AG04449 (cell line): ENCODE measurements at regions not wholly inside any gene's neighbourhood (a gene's known extent, or its start where the extent isn't known, plus 50 kb on each side); places are given as distances from the start of the nearest gene placed in this dataset.

Experiments used
- CTCF ChIA-PET: fragments of 350-600 bp; formaldehyde crosslinking; extraction: SDS; loops from one replicate; lab custom pipeline; 2021; ENCODE audit warnings: antibody characterized with exemption; lab: Yijun Ruan, JAX
- POLR2A ChIA-PET: fragments of 400-600, 350-600 bp; formaldehyde crosslinking; extraction: SDS; loops from one replicate; lab custom pipeline; 2020; ENCODE audit warnings: antibody characterized with exemption, inconsistent platforms; lab: Yijun Ruan, JAX
- DNase-seq: peaks from one replicate; pipeline ENCODE4 v3.0.0-alpha.2; 2010; ENCODE audit warnings: low read depth, low spot score
- H3K4me3 ChIP-seq: 2 replicates; pipeline ENCODE4 v1.5.1; 2011; ENCODE audit warnings: low read depth, mild to moderate bottlenecking, control low read depth, low read length
- TF ChIP-seq, protein P1 (sequence below): IDR thresholded peaks from one replicate; pipeline ENCODE4 v1.5.1; 2011; ENCODE audit warnings: mild to moderate bottlenecking, moderate library complexity, low read length, control low read depth, inconsistent platforms; ENCODE audit not compliant: insufficient read depth; ENCODE audit errors: missing control alignments

DNA sequence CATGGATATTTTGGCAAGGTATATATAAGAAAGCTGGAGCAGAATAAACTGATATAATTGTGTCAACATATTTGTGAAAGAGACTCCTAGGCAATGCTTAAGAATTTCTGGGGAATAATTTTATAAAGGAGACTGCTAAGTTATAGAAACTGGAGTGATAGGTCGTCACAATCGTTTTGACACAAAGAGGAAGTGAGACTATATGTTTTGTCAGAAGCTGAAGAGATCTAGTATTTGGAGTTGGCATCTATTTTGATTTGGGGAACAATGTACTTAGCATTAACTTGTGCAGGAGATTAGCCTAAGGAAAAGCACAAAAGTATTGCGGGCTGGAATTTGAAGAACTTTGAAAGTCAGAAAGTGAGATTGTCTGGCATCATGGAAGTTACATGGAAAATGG lies 582.5 kb downstream of the TAF11L14 start:
- H3K4me3 ChIP-seq: no peak overlapping the region
- ChIA-PET CTCF (no interaction called here), POLR2A (no interaction called here)
- DNase-seq: no peak
- TF ChIP-seq, protein P1, sequence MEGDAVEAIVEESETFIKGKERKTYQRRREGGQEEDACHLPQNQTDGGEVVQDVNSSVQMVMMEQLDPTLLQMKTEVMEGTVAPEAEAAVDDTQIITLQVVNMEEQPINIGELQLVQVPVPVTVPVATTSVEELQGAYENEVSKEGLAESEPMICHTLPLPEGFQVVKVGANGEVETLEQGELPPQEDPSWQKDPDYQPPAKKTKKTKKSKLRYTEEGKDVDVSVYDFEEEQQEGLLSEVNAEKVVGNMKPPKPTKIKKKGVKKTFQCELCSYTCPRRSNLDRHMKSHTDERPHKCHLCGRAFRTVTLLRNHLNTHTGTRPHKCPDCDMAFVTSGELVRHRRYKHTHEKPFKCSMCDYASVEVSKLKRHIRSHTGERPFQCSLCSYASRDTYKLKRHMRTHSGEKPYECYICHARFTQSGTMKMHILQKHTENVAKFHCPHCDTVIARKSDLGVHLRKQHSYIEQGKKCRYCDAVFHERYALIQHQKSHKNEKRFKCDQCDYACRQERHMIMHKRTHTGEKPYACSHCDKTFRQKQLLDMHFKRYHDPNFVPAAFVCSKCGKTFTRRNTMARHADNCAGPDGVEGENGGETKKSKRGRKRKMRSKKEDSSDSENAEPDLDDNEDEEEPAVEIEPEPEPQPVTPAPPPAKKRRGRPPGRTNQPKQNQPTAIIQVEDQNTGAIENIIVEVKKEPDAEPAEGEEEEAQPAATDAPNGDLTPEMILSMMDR: no peak

DNA sequence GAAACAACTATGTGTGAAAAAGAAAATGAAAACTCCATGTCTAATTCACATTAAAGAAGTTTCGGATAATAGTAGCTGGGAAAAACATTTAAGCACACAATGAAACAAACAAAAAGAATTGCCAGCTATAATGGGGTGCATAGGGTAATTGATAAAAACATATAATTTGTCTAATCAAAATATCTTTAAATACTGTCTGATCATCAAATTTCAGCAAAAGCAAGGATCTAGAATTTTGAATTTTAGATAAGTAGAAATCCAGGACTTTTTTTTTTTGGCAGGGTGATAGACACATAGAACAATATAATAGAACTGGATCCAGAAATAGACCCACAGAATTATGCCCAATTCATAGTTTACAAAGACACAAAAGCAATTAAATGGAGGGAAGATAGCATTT lies 585.0 kb downstream of the TAF11L14 start:
- TF ChIP-seq, protein P1: no peak
- no peak overlapping the region for H3K4me3 ChIP-seq
- ChIA-PET CTCF (no interaction called here), POLR2A (no interaction called here)
- no peak for DNase-seq

GRCh38 chr5:18220631-18221030 lies 586.4 kb downstream of the TAF11L14 start:
- CTCF ChIA-PET: no interaction called here
- POLR2A ChIA-PET: no interaction called here
- TF ChIP-seq, protein P1: no peak
- DNase-seq: no peak
- H3K4me3 ChIP-seq: no peak overlapping the region

GRCh38 chr5:18236386-18236785 lies 602.1 kb downstream of the TAF11L14 start:
- TF ChIP-seq, protein P1: no peak
- ChIA-PET POLR2A (no interaction called here), CTCF (no interaction called here)
- no peak overlapping the region for H3K4me3 ChIP-seq
- no peak for DNase-seq

DNA sequence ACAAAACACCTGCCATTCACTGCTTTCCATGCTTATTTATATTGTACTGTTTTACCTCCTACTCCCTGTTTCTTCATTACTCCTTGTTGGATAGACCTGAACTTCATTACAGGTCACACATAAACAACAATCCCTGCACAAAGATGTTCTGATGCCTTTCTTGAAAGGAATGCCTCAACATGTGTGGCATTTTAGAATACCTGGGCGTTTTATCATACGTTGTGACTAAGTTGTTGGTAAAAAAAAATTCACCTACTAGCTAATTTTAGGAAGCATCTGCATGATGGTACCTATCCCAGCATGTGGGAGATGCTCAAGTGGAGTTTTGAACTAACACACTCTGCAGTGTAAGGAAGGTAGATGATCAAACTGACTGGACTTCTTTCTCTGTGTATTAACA lies 604.1 kb downstream of the TAF11L14 start:
- ChIA-PET POLR2A (no interaction called here), CTCF (no interaction called here)
- H3K4me3 ChIP-seq: no peak overlapping the region
- TF ChIP-seq, protein P1: no peak
- no peak for DNase-seq

DNA sequence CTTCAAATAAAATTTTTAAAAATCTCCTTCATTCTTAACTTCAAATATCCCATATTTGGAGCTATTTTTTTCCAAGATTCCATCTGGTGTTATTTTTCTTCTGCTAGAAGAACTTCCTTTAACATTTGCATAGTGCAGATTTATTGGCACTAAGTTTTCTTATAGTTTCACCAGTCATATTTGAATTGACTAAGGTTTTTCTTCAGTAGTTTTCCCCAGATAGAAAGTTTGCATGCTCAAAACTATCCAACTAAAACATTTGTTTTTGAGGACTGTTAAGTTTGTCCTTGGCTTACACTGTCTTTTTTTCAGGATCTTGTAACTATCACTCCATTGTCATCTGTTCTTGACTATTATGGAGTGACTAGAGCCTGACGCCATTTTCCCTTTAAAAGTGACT lies 606.7 kb downstream of the TAF11L14 start:
- CTCF ChIA-PET: no interaction called here
- POLR2A ChIA-PET: no interaction called here
- H3K4me3 ChIP-seq: no peak overlapping the region
- TF ChIP-seq, protein P1: no peak
- no peak for DNase-seq
